CD14-positive monocyte (primary cell): ENCODE measurements at regions not wholly inside any gene's neighbourhood (a gene's known extent, or its start where the extent isn't known, plus 50 kb on each side); places are given as distances from the start of the nearest gene placed in this dataset.

ENCODE experiments used
- DNase-seq, 3 donors: peaks; one replicate each; pipeline ENCODE4 v3.0.0-alpha.2; 2011 to 2022
- H2AFZ ChIP-seq: 2 replicates; pipeline ENCODE4 v1.6.0; 2012; ENCODE audit warnings: mild to moderate bottlenecking, low read depth, low read length, inconsistent platforms; ENCODE audit not compliant: insufficient read depth, poor library complexity, severe bottlenecking
- H3K27ac ChIP-seq, 2 donors: 1 replicate in 1 of 2; 2 replicates in 1 of 2; pipeline ENCODE4 v1.5.1; 2012 to 2013; ENCODE audit warnings: low read length in 2 of 2, control low read depth in 1 of 2, inconsistent platforms in 1 of 2, low read depth in 1 of 2, mild to moderate bottlenecking in 1 of 2
- H3K27me3 ChIP-seq, 2 donors: one replicate each; pipeline versions ENCODE4 v1.6.0 to v1.6.1; 2011 to 2013; ENCODE audit warnings: low read length in 2 of 2; ENCODE audit not compliant: control insufficient read depth in 2 of 2, insufficient read depth in 2 of 2
- H3K36me3 ChIP-seq, 2 donors: replicated peaks in 1 of 2; 1 replicate in 1 of 2; 2 replicates in 1 of 2; pipeline versions ENCODE4 v1.5.1 to v1.6.1; 2012 to 2013; ENCODE audit warnings: low read length in 2 of 2, control low read depth in 1 of 2, inconsistent platforms in 1 of 2, mild to moderate bottlenecking in 1 of 2; ENCODE audit not compliant: insufficient read depth in 2 of 2, control insufficient read depth in 1 of 2
- H3K4me1 ChIP-seq, 2 donors: 1 replicate in 1 of 2; 2 replicates in 1 of 2; pipeline versions ENCODE4 v1.5.1 to v1.6.1; 2012 to 2013; ENCODE audit warnings: low read length in 2 of 2, control low read depth in 1 of 2, inconsistent platforms in 1 of 2, mild to moderate bottlenecking in 1 of 2, moderate library complexity in 1 of 2; ENCODE audit not compliant: insufficient read depth in 2 of 2, control insufficient read depth in 1 of 2
- H3K4me2 ChIP-seq: replicated peaks from 2 replicates; pipeline ENCODE3; 2012; ENCODE audit warnings: low read length, moderate library complexity, mild to moderate bottlenecking; ENCODE audit not compliant: poor library complexity, severe bottlenecking; ENCODE audit errors: extremely low read depth
- H3K4me3 ChIP-seq, 3 experiments: fragments of 200-600 bp in 1 of 3; sonication (generic) in 1 of 3; replicated peaks in 1 of 3; 1 replicate in 2 of 3; 2 replicates in 1 of 3; pipeline ENCODE4 v1.5.1; 2011 to 2013; ENCODE audit warnings: low read length in 3 of 3, mild to moderate bottlenecking in 3 of 3, control low read depth in 2 of 3, low read depth in 2 of 3, inconsistent platforms in 1 of 3, moderate library complexity in 1 of 3
- H3K79me2 ChIP-seq: 2 replicates; pipeline ENCODE4 v1.6.0; 2012; ENCODE audit warnings: mild to moderate bottlenecking, control low read depth, inconsistent platforms, low read length, moderate library complexity; ENCODE audit not compliant: insufficient read depth
- H3K9ac ChIP-seq: 2 replicates; pipeline ENCODE4 v1.6.0; 2017; ENCODE audit warnings: low read length, mild to moderate bottlenecking; ENCODE audit not compliant: insufficient read depth, poor library complexity, severe bottlenecking
- H3K9me3 ChIP-seq, 2 donors: replicated peaks in 1 of 2; 1 replicate in 1 of 2; 2 replicates in 1 of 2; pipeline versions ENCODE4 v1.5.1 to v1.6.1; 2012 to 2013; ENCODE audit warnings: low read length in 2 of 2, control low read depth in 1 of 2; ENCODE audit not compliant: control insufficient read depth in 1 of 2, insufficient read depth in 1 of 2
- H4K20me1 ChIP-seq: 2 replicates; pipeline ENCODE4 v1.6.0; 2012; ENCODE audit warnings: mild to moderate bottlenecking, low read length, control low read depth, moderate library complexity; ENCODE audit not compliant: insufficient read depth
- H3K27ac Mint-ChIP-seq, 7 donors: one replicate each; pipeline ENCODE4 v1.8.0; 2020; ENCODE audit warnings: mild to moderate bottlenecking in 7 of 7, mixed read lengths in 7 of 7, moderate library complexity in 6 of 7, inconsistent platforms in 2 of 7
- H3K27me3 Mint-ChIP-seq, 3 donors: one replicate each; pipeline ENCODE4 v1.8.0; 2021 to 2022; ENCODE audit warnings: low read depth in 3 of 3, mild to moderate bottlenecking in 3 of 3, mixed read lengths in 3 of 3, moderate library complexity in 3 of 3, inconsistent platforms in 1 of 3
- H3K36me3 Mint-ChIP-seq, 2 donors: one replicate each; pipeline ENCODE4 v1.8.0; 2020; ENCODE audit warnings: mixed read lengths in 2 of 2, inconsistent platforms in 1 of 2, mild to moderate bottlenecking in 1 of 2
- H3K4me1 Mint-ChIP-seq: one replicate; pipeline ENCODE4 v1.8.0; 2020; ENCODE audit warnings: mild to moderate bottlenecking, mixed read lengths
- H3K4me3 Mint-ChIP-seq, 2 donors: one replicate each; pipeline ENCODE4 v1.8.0; 2020; ENCODE audit warnings: mild to moderate bottlenecking in 2 of 2, mixed read lengths in 2 of 2, moderate library complexity in 1 of 2
- H3K9me3 Mint-ChIP-seq, 7 donors: one replicate each; pipeline ENCODE4 v1.8.0; 2020 to 2022; ENCODE audit warnings: mixed read lengths in 7 of 7, mild to moderate bottlenecking in 6 of 7, moderate library complexity in 6 of 7, inconsistent platforms in 2 of 7
- CTCF ChIP-seq: fragments of 200-600 bp; IDR thresholded peaks from one replicate; pipeline ENCODE4 v1.8.0; 2022; ENCODE audit warnings: antibody characterized with exemption, mild to moderate bottlenecking
- WGBS: methylation state at CpG from one replicate; pipeline ENCODE4 v1.1.5; 2013; ENCODE audit warnings: missing lambda C conversion rate; ENCODE audit not compliant: insufficient coverage; 5-methylcytosine and 5-hydroxymethylcytosine counted together
- intact Hi-C, 2 donors: fragments of 100-400 bp; cut with micrococcal nuclease; formaldehyde crosslinking; loops; one replicate each; pipeline versions ENCODE4 v1.15.0 to v1.15.1; 2023

GRCh38 chr14:32027255-32027939 lies 49.7 kb upstream of the ARHGAP5 start:
- Histone ChIP-seq H3K4me2 (no peak overlapping the region), H3K9me3 (no peaks in the 10 kb centered on the region), H3K27me3 (no peaks in the 10 kb centered on the region), H2AFZ (no peak overlapping the region), H3K36me3 (no peaks in the 10 kb centered on the region), H3K27ac (no peak overlapping the region), H3K79me2 (no peaks in the 10 kb centered on the region), H3K4me3 (no peak overlapping the region), H3K9ac (no peak overlapping the region), H3K4me1 (no peaks in the 10 kb centered on the region), H4K20me1 (no peaks in the 10 kb centered on the region)
- no peak for DNase-seq
- H3K4me1 Mint-ChIP-seq = no peaks in the 10 kb centered on the region
- intact Hi-C loops = no loop called here
- H3K27me3 Mint-ChIP-seq = peaks cover 0 to 2% (median 0%) of the 10 kb centered on the region in 3 donors
- no peak overlapping the region for H3K27ac Mint-ChIP-seq
- no peaks in the 10 kb centered on the region for H3K36me3 Mint-ChIP-seq
- H3K4me3 Mint-ChIP-seq = no peak overlapping the region
- no peak for TF ChIP-seq CTCF
- H3K9me3 Mint-ChIP-seq = peaks cover 0 to 2% (median 0%) of the 10 kb centered on the region in 7 donors
- WGBS = 93% methylated on average over 4 of the region's 5 CpGs
